ENCODE measurements at regions not wholly inside any gene's neighbourhood (a gene's known extent, or its start where the extent isn't known, plus 50 kb on each side); places are given as distances from the start of the nearest gene placed in this dataset.
"Not testable (repeated sequence)": the region's sequence is repeated elsewhere in the genome, so short reads cannot be mapped to it uniquely, and the experiment has no call there.

DNA sequence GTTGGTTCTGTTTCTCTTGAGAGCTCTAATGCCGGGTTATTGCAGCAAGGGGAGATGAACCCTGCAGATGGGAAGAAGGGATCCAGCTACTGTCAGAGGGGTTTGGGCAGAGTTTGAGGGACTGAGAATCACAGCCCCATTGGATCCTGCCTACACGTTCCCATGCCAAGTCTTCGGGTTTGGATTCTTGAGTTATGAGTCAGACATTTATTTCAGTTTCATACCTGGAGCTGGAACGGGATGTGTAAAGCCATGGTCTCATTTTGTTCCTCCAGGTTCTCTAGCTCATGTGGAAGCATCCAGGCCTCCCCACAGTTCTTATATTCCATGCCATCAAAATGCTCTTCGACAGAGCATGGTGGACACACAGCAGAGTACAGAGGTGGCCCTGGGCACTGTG is 275.4 kb upstream of the IRX4 start:
- DNase-seq: no peak

GRCh38 chr5:2157372-2157771 is 274.6 kb upstream of the IRX4 start:
- no peak for DNase-seq

- no peak for DNase-seq
Observed at GRCh38 chr5:2156358-2157059, 273.8 kb upstream of the IRX4 start.

GRCh38 chr5:2155556-2155955 is 272.8 kb upstream of the IRX4 start:
- DNase-seq: no peak

DNA sequence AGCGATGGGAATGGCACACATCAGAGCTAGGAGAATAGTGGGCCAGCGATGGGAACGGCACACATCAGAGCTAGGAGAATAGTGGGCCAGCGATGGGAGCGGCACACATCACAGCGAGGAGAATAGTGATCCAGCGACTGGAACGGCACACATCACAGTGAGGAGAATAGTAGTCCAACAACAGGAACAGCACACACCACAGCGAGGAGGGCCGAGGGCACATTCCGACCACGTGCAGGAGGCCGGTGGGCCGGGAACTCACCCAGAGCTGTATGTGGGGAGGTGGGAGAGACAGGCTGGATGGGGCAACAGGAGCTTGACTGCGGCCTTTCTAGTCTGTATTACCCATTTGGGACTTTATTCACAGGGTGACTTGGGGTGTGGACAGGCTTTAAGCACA is 271.1 kb upstream of the IRX4 start:
- DNase-seq: no peak

- DNase-seq: no peak
Observed at GRCh38 chr5:2153350-2153749, 270.6 kb upstream of the IRX4 start.

DNA sequence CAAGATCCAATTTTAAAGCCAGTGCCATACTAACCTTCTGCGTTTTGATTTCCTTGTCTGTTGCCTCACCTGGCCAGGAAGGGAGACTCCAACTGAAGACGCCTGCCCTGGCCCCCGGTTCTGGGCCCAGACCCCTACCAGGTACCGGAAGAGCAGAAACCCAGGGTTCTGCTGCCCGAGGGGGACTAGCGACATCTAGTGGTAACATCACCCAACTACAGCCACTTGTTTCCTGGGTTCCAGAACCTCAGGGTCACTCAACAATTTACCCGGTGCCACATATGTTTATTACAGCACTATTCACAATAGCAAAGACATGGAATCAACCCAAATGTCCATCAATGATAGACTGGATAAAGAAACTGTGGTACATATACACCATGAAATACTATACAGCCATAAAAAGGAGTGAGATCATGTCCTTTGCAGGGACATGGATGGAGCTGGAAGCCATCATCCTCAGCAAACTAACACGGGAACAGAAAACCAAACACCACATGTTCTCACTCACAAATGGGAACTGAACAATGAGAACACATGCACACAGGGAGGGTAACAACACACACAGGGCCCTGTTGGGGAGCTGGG is 268.7 kb upstream of the IRX4 start:
- not testable (repeated sequence) for DNase-seq

- no peak for DNase-seq
Observed at GRCh38 chr5:2149195-2149539, 266.4 kb upstream of the IRX4 start.

GRCh38 chr5:2148312-2149194 is 265.8 kb upstream of the IRX4 start:
- no peak for DNase-seq

DNA sequence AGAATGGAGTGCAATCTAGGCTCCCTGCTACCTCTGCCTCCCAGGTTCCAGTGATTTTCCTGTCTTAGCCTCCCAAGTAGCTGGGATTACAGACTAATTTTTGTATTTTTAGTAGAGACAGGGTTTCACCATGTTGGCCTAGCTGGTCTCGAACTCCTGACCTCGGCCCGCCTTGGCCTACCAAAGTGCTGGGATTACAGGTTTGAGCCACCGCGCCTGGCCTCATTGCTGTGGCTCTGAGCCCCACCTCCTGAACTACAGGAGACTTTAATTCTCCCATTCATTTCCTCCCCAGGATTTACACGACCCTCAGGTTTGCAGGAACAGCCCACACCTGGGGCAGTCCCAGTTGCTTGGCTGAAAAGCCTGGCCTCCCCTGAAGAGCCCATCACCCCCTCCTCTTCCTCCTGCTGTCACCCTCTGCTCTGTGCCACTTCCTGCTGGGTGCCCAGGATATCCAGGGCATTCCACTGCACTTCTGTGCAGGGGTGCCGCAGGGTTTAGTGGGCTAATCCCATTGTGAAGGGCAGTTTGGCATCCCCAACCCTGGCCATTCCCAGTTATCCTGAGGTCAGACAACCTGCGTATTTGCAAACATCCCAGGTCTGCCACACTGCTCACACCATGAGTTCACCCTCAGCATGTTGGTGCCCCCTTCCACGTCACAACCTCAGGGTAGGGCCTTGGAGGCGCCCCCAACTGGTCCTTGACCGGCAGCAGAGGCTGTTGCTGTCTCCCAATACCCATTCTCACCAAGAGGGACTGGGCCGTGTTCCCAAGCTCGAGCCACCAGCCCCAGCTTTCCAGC is 265.0 kb upstream of the IRX4 start:
- DNase-seq: no peak

- no peak for DNase-seq
Observed at GRCh38 chr5:2143646-2144353, 261.1 kb upstream of the IRX4 start.

- no peak for DNase-seq
Observed at GRCh38 chr5:2143088-2143487, 260.4 kb upstream of the IRX4 start.

DNA sequence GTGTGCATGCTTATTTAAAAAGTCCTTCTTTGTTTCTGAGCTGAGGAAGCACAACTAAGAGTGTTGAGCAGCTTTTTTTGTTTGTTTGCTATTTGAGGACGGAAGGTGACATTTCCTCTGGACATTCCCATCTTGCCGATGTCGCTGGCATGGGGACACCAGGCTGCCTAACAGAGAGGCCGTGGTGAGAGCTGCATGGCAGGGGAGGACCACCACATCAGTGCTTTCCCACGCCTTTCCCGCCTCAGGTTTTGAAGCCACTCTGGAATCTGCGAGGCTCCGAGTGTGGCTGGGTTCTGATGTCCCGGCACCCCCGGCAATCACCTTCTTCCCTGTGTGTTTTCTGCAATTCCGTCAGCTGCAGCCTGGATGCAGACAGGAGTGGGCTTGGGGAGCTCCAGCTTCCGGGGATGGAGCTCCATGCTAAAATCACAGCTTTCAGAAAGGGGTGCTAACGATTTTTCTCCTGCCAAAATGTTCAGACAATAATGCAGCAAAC is 259.8 kb upstream of the IRX4 start:
- no peak for DNase-seq

GRCh38 chr5:2141254-2142000 is 258.7 kb upstream of the IRX4 start:
- no peak for DNase-seq

- DNase-seq: no peak
Observed at GRCh38 chr5:2140501-2141175, 257.9 kb upstream of the IRX4 start.

- DNase-seq: no peak
Observed at GRCh38 chr5:2139478-2139877, 256.8 kb upstream of the IRX4 start.

- DNase-seq: no peak
Observed at GRCh38 chr5:2138896-2139295, 256.2 kb upstream of the IRX4 start.

GRCh38 chr5:2137444-2138050 is 254.8 kb upstream of the IRX4 start:
- DNase-seq: no peak

DNA sequence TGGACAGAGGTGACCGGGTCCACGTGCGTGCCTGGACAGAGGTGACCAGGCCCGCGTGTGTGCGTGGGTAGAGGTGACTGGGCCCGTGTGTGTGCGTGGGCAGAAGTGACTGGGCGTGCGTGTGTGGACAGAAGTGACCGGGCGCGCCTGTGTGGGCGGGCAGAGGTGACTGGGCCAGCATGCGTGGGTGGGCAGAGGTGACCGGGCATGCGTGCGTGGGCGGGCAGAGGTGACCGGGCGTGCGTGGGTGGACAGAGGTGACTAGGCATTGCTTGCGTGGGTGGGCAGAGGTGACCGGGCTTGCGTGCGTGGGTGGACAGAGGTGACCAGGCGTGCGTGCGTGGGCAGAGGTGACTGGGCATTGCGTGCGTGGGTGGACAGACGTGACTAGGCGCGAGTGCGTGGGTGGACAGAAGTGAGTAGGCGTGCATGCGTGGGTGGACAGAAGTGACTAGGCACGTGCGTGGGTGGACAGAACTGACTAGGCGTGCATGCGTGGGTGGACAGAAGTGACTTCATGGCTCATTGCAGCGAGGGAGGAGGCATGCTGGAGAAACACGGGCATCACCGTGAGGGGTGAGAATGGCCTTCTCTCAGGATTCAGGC is 254.1 kb upstream of the IRX4 start:
- DNase-seq: no peak

- no peak for DNase-seq
Observed at GRCh38 chr5:2135833-2136232, 253.1 kb upstream of the IRX4 start.

All from activated CD4-positive, CD25-positive, alpha-beta regulatory T cell treated with anti-CD3 and anti-CD28 coated beads, Interleukin-2, amount 50 U/mL, for 72 hours (primary cell).